ENCODE measurements at regions not wholly inside any gene's neighbourhood (a gene's known extent, or its start where the extent isn't known, plus 50 kb on each side); places are given as distances from the start of the nearest gene placed in this dataset.
"Not testable (repeated sequence)": the region's sequence is repeated elsewhere in the genome, so short reads cannot be mapped to it uniquely, and the experiment has no call there.

GRCh38 chrX:146046011-146046715 lies 228.5 kb downstream of the SLITRK2 start:
- H3K27me3 Mint-ChIP-seq; intact Hi-C loops (cut with DNase I, micrococcal nuclease); H3K36me3 Mint-ChIP-seq (ENCODE audit: low read depth); H3K9me3 Mint-ChIP-seq (ENCODE audit: low read depth); H3K4me3 Mint-ChIP-seq; H3K4me1 Mint-ChIP-seq; DNase-seq; H3K27ac Mint-ChIP-seq; POLR2A ChIA-PET; ATAC-seq; CTCF ChIA-PET: not testable (repeated sequence)

GRCh38 chrX:146049568-146049967 lies 231.9 kb downstream of the SLITRK2 start:
- POLR2A ChIA-PET; H3K4me3 Mint-ChIP-seq; ATAC-seq; DNase-seq; H3K27ac Mint-ChIP-seq; intact Hi-C loops (cut with DNase I, micrococcal nuclease); H3K9me3 Mint-ChIP-seq (ENCODE audit: low read depth); H3K36me3 Mint-ChIP-seq (ENCODE audit: low read depth); CTCF ChIA-PET; H3K27me3 Mint-ChIP-seq; H3K4me1 Mint-ChIP-seq: not testable (repeated sequence)

- no peak overlapping the region for H3K4me3 Mint-ChIP-seq
- intact Hi-C loops (cut with DNase I, micrococcal nuclease): no loop called here
- H3K4me1 Mint-ChIP-seq: no peaks in the 10 kb centered on the region
- H3K9me3 Mint-ChIP-seq (ENCODE audit: low read depth): peaks cover 3% of the 10 kb centered on the region
- ATAC-seq: no peak
- no peaks in the 10 kb centered on the region for H3K36me3 Mint-ChIP-seq (ENCODE audit: low read depth)
- DNase-seq: no peak
- no peaks in the 10 kb centered on the region for H3K27me3 Mint-ChIP-seq
- H3K27ac Mint-ChIP-seq: no peak overlapping the region
- ChIA-PET POLR2A (no interaction called here), CTCF (interaction anchor here (0.6 kb wide), 1 partner anchor 37 kb away, joined by 3 read pairs; no protein-coding TSS in a partner anchor)
Observed at GRCh38 chrX:146054311-146054710, 236.7 kb downstream of the SLITRK2 start.

GRCh38 chrX:146055733-146056132 lies 238.1 kb downstream of the SLITRK2 start:
- Mint-ChIP-seq H3K27ac (no peak overlapping the region), H3K4me1 (no peaks in the 10 kb centered on the region), H3K9me3 (ENCODE audit: low read depth) (peaks cover 2% of the 10 kb centered on the region), H3K36me3 (ENCODE audit: low read depth) (no peaks in the 10 kb centered on the region), H3K27me3 (no peaks in the 10 kb centered on the region), H3K4me3 (no peak overlapping the region)
- POLR2A ChIA-PET: no interaction called here
- intact Hi-C loops (cut with DNase I, micrococcal nuclease): no loop called here
- CTCF ChIA-PET: no interaction called here
- DNase-seq (no peak), ATAC-seq (no peak)

GRCh38 chrX:146056511-146057081 lies 239.0 kb downstream of the SLITRK2 start:
- ATAC-seq (no peak), DNase-seq (no peak)
- H3K27me3 Mint-ChIP-seq: no peaks in the 10 kb centered on the region
- ChIA-PET POLR2A (no interaction called here), CTCF (no interaction called here)
- H3K36me3 Mint-ChIP-seq (ENCODE audit: low read depth): no peaks in the 10 kb centered on the region
- H3K4me3 Mint-ChIP-seq: no peak overlapping the region
- H3K27ac Mint-ChIP-seq: no peak overlapping the region
- H3K4me1 Mint-ChIP-seq: no peaks in the 10 kb centered on the region
- H3K9me3 Mint-ChIP-seq (ENCODE audit: low read depth): no peaks in the 10 kb centered on the region
- intact Hi-C loops (cut with DNase I, micrococcal nuclease): no loop called here

- H3K9me3 Mint-ChIP-seq (ENCODE audit: low read depth): no peaks in the 10 kb centered on the region
- H3K27me3 Mint-ChIP-seq: no peaks in the 10 kb centered on the region
- H3K36me3 Mint-ChIP-seq (ENCODE audit: low read depth): no peaks in the 10 kb centered on the region
- CTCF ChIA-PET: no interaction called here
- DNase-seq (no peak), ATAC-seq (no peak)
- H3K4me3 Mint-ChIP-seq: no peak overlapping the region
- H3K27ac Mint-ChIP-seq: no peak overlapping the region
- no peaks in the 10 kb centered on the region for H3K4me1 Mint-ChIP-seq
- POLR2A ChIA-PET: no interaction called here
- intact Hi-C loops (cut with DNase I, micrococcal nuclease): no loop called here
Observed at GRCh38 chrX:146064156-146064555, 246.5 kb downstream of the SLITRK2 start.

GRCh38 chrX:146090732-146091131 lies 273.1 kb downstream of the SLITRK2 start:
- CTCF ChIA-PET: no interaction called here
- no peak for ATAC-seq
- no peaks in the 10 kb centered on the region for H3K36me3 Mint-ChIP-seq (ENCODE audit: low read depth)
- DNase-seq: no peak
- POLR2A ChIA-PET: no interaction called here
- H3K4me3 Mint-ChIP-seq: no peak overlapping the region
- H3K27ac Mint-ChIP-seq: no peak overlapping the region
- no peaks in the 10 kb centered on the region for H3K9me3 Mint-ChIP-seq (ENCODE audit: low read depth)
- intact Hi-C loops (cut with DNase I, micrococcal nuclease): no loop called here
- no peaks in the 10 kb centered on the region for H3K4me1 Mint-ChIP-seq
- no peaks in the 10 kb centered on the region for H3K27me3 Mint-ChIP-seq

- Mint-ChIP-seq H3K9me3 (ENCODE audit: low read depth) (peaks cover 8% of the 10 kb centered on the region), H3K4me1 (no peaks in the 10 kb centered on the region), H3K27me3 (no peaks in the 10 kb centered on the region), H3K36me3 (ENCODE audit: low read depth) (no peaks in the 10 kb centered on the region), H3K27ac (no peak overlapping the region), H3K4me3 (no peak overlapping the region)
- ATAC-seq (no peak), DNase-seq (no peak)
- POLR2A ChIA-PET: no interaction called here
- intact Hi-C loops (cut with DNase I, micrococcal nuclease): no loop called here
- CTCF ChIA-PET: no interaction called here
Observed at GRCh38 chrX:146109362-146109761, 291.7 kb downstream of the SLITRK2 start.

GRCh38 chrX:146119074-146119473 lies 301.4 kb downstream of the SLITRK2 start:
- H3K27ac Mint-ChIP-seq; H3K27me3 Mint-ChIP-seq; CTCF ChIA-PET; H3K9me3 Mint-ChIP-seq (ENCODE audit: low read depth); H3K4me3 Mint-ChIP-seq; H3K4me1 Mint-ChIP-seq; DNase-seq; intact Hi-C loops (cut with DNase I, micrococcal nuclease); POLR2A ChIA-PET; H3K36me3 Mint-ChIP-seq (ENCODE audit: low read depth); ATAC-seq: not testable (repeated sequence)

- ATAC-seq: no peak
- Mint-ChIP-seq H3K4me3 (no peak overlapping the region), H3K9me3 (ENCODE audit: low read depth) (peaks cover 2% of the 10 kb centered on the region), H3K4me1 (no peaks in the 10 kb centered on the region), H3K36me3 (ENCODE audit: low read depth) (no peaks in the 10 kb centered on the region), H3K27ac (no peak overlapping the region), H3K27me3 (no peaks in the 10 kb centered on the region)
- intact Hi-C loops (cut with DNase I, micrococcal nuclease): no loop called here
- ChIA-PET POLR2A (no interaction called here), CTCF (no interaction called here)
- DNase-seq: no peak
Observed at GRCh38 chrX:146127617-146128016, 310.0 kb downstream of the SLITRK2 start.

- POLR2A ChIA-PET: no interaction called here
- DNase-seq (no peak), ATAC-seq (no peak)
- Mint-ChIP-seq H3K4me3 (no peak overlapping the region), H3K36me3 (ENCODE audit: low read depth) (no peaks in the 10 kb centered on the region), H3K27me3 (no peaks in the 10 kb centered on the region), H3K4me1 (no peaks in the 10 kb centered on the region), H3K9me3 (ENCODE audit: low read depth) (no peaks in the 10 kb centered on the region), H3K27ac (no peak overlapping the region)
- intact Hi-C loops (cut with DNase I, micrococcal nuclease): no loop called here
- CTCF ChIA-PET: no interaction called here
Observed at GRCh38 chrX:146141221-146141620, 323.6 kb downstream of the SLITRK2 start.

- ChIA-PET POLR2A (no interaction called here), CTCF (no interaction called here)
- H3K27me3 Mint-ChIP-seq: no peaks in the 10 kb centered on the region
- no peaks in the 10 kb centered on the region for H3K4me1 Mint-ChIP-seq
- ATAC-seq (no peak), DNase-seq (no peak)
- H3K36me3 Mint-ChIP-seq (ENCODE audit: low read depth): no peaks in the 10 kb centered on the region
- no peak overlapping the region for H3K27ac Mint-ChIP-seq
- no peaks in the 10 kb centered on the region for H3K9me3 Mint-ChIP-seq (ENCODE audit: low read depth)
- no peak overlapping the region for H3K4me3 Mint-ChIP-seq
- intact Hi-C loops (cut with DNase I, micrococcal nuclease): no loop called here
Observed at GRCh38 chrX:146144039-146144438, 326.4 kb downstream of the SLITRK2 start.

- Mint-ChIP-seq H3K4me3 (no peak overlapping the region), H3K9me3 (ENCODE audit: low read depth) (peaks cover 1% of the 10 kb centered on the region), H3K27ac (no peak overlapping the region), H3K36me3 (ENCODE audit: low read depth) (no peaks in the 10 kb centered on the region), H3K4me1 (no peaks in the 10 kb centered on the region), H3K27me3 (no peaks in the 10 kb centered on the region)
- intact Hi-C loops (cut with DNase I, micrococcal nuclease): no loop called here
- DNase-seq (no peak), ATAC-seq (no peak)
- POLR2A ChIA-PET: no interaction called here
- CTCF ChIA-PET: no interaction called here
Observed at GRCh38 chrX:146154191-146154590, 336.6 kb downstream of the SLITRK2 start.

All from activated CD4-positive, alpha-beta T cell treated with anti-CD3 and anti-CD28 coated beads for 36 hours (primary cell).